Liver (tissue), 8 donors: ENCODE measurements at regions not wholly inside any gene's neighbourhood (a gene's known extent, or its start where the extent isn't known, plus 50 kb on each side); places are given as distances from the start of the nearest gene placed in this dataset.
A peak's percentile ranks its signal among the peaks of the same experiment; 100 is the strongest.

Experiments used
- DNase-seq: peaks from one replicate; pipeline ENCODE4 v3.0.0-alpha.2; 2017; ENCODE audit warnings: low spot score
- H3K27ac ChIP-seq, 2 donors: one replicate each; pipeline ENCODE4 v1.7.0; 2013; ENCODE audit warnings: inconsistent platforms in 2 of 2, low read length in 2 of 2, control low read depth in 1 of 2, low read depth in 1 of 2, mild to moderate bottlenecking in 1 of 2
- H3K27me3 ChIP-seq, 4 donors: one replicate each; pipeline versions ENCODE4 v1.6.1 to v1.7.0; 2013; ENCODE audit warnings: low read length in 3 of 4, inconsistent platforms in 1 of 4, mild to moderate bottlenecking in 1 of 4, moderate library complexity in 1 of 4; ENCODE audit not compliant: control insufficient read depth in 4 of 4, insufficient read depth in 4 of 4
- H3K36me3 ChIP-seq, 4 donors: one replicate each; pipeline versions ENCODE4 v1.6.1 to v1.7.0; 2013; ENCODE audit warnings: low read length in 3 of 4, mild to moderate bottlenecking in 3 of 4, low read depth in 1 of 4, moderate library complexity in 1 of 4; ENCODE audit not compliant: control insufficient read depth in 4 of 4, insufficient read depth in 3 of 4
- H3K4me1 ChIP-seq, 4 donors: one replicate each; pipeline versions ENCODE4 v1.6.1 to v1.7.0; 2013; ENCODE audit warnings: low read length in 3 of 4, mild to moderate bottlenecking in 3 of 4, moderate library complexity in 1 of 4; ENCODE audit not compliant: control insufficient read depth in 4 of 4, insufficient read depth in 4 of 4
- H3K4me3 ChIP-seq, 3 donors: one replicate each; pipeline versions ENCODE4 v1.6.1 to v1.7.0; 2013; ENCODE audit warnings: low read length in 3 of 3, control low read depth in 1 of 3, low read depth in 1 of 3, mild to moderate bottlenecking in 1 of 3
- H3K9ac ChIP-seq, 2 donors: one replicate each; pipeline ENCODE4 v1.7.0; 2013; ENCODE audit warnings: low read length in 2 of 2, mild to moderate bottlenecking in 2 of 2, moderate library complexity in 2 of 2, control low read depth in 1 of 2, low read depth in 1 of 2
- H3K9me3 ChIP-seq, 4 donors: one replicate each; pipeline versions ENCODE4 v1.6.1 to v1.7.0; 2013; ENCODE audit warnings: low read length in 3 of 4; ENCODE audit not compliant: control insufficient read depth in 4 of 4
- ATF3 ChIP-seq: IDR thresholded peaks from 2 replicates; pipeline ENCODE4 v1.6.1; 2016; ENCODE audit warnings: antibody characterized with exemption
- CTCF ChIP-seq: fragments of 150-350 bp; IDR thresholded peaks from 2 replicates; pipeline ENCODE4 v1.5.1; 2017; ENCODE audit warnings: improper control_type of control experiment, low read depth, low read length; ENCODE audit not compliant: missing input control
- EGR1 ChIP-seq, 2 donors: IDR thresholded peaks; 2 replicates each; pipeline ENCODE4 v1.6.1; 2016 to 2018; ENCODE audit warnings: antibody characterized with exemption in 2 of 2, low read depth in 2 of 2
- FOXA2 ChIP-seq: IDR thresholded peaks from 2 replicates; pipeline ENCODE4 v1.6.1; 2016; ENCODE audit warnings: antibody characterized with exemption
- GABPA ChIP-seq, 2 donors: IDR thresholded peaks in 1 of 2; conservative IDR thresholded peaks in 1 of 2; 2 replicates each; pipeline ENCODE4 v1.6.1; 2016; ENCODE audit warnings: antibody characterized with exemption in 2 of 2, mild to moderate bottlenecking in 1 of 2, moderate library complexity in 1 of 2
- HNF4G ChIP-seq: IDR thresholded peaks from 2 replicates; pipeline ENCODE4 v1.6.1; 2016; ENCODE audit warnings: antibody characterized with exemption
- JUND ChIP-seq, 2 donors: IDR thresholded peaks; 2 replicates each; pipeline ENCODE4 v1.6.1; 2016; ENCODE audit warnings: antibody characterized with exemption in 2 of 2
- MAX ChIP-seq: IDR thresholded peaks from 2 replicates; pipeline ENCODE4 v1.6.1; 2016; ENCODE audit warnings: antibody characterized with exemption
- NR2F2 ChIP-seq: IDR thresholded peaks from 2 replicates; pipeline ENCODE4 v1.6.1; 2016; ENCODE audit warnings: antibody characterized with exemption
- RAD21 ChIP-seq, 2 donors: IDR thresholded peaks; 2 replicates each; pipeline ENCODE4 v1.6.1; 2016; ENCODE audit warnings: antibody characterized with exemption in 2 of 2, mild to moderate bottlenecking in 2 of 2
- REST ChIP-seq: IDR thresholded peaks from 2 replicates; pipeline ENCODE4 v1.6.1; 2016; ENCODE audit warnings: antibody characterized with exemption, mild to moderate bottlenecking
- RXRA ChIP-seq, 2 donors: IDR thresholded peaks; 2 replicates each; pipeline ENCODE4 v1.6.1; 2017 to 2018; ENCODE audit warnings: antibody characterized with exemption in 2 of 2, mild to moderate bottlenecking in 1 of 2
- SP1 ChIP-seq: IDR thresholded peaks from 2 replicates; pipeline ENCODE4 v1.6.1; 2018; ENCODE audit warnings: antibody characterized with exemption, mild to moderate bottlenecking
- TAF1 ChIP-seq: conservative IDR thresholded peaks from 2 replicates; pipeline ENCODE4 v1.6.1; 2016; ENCODE audit warnings: antibody characterized with exemption, mild to moderate bottlenecking
- YY1 ChIP-seq: IDR thresholded peaks from 2 replicates; pipeline ENCODE4 v1.6.1; 2016; ENCODE audit warnings: antibody characterized with exemption, mild to moderate bottlenecking
- WGBS: extraction: QIAGEN DNeasy Blood & Tissue Kit; methylation state at CpG from one replicate; pipeline ENCODE4 v1.1.7; 2013; 5-methylcytosine and 5-hydroxymethylcytosine counted together
- donor health status: healthy.
- donor health status: healthy.
- donor health status: healthy.
- donor health status: healthy.
- donor health status: healthy.

GRCh38 chr13:44243198-44243857 lies 130.3 kb upstream of the SERP2 start:
- 77% methylated on average over 11 of the region's 11 CpGs for WGBS
- Histone ChIP-seq H3K27me3 (no peaks in the 10 kb centered on the region), H3K36me3 (no peaks in the 10 kb centered on the region), H3K4me1 (peaks cover 0 to 3% (median 0%) of the 10 kb centered on the region in 4 donors), H3K27ac (no peak overlapping the region), H3K9ac (no peak overlapping the region), H3K9me3 (no peaks in the 10 kb centered on the region), H3K4me3 (no peak overlapping the region)
- TF ChIP-seq GABPA (IDR thresholded peaks at IDR 0.05 in 1 of 2, conservative IDR thresholded peaks at IDR 0.05 in 1 of 2) (no peak), SP1 (no peak), RAD21 (IDR thresholded peaks at IDR 0.05) (peak; percentile 19 to 56)
- peak; percentile 52 for DNase-seq

GRCh38 chr13:44244288-44244687 lies 129.3 kb upstream of the SERP2 start:
- H3K9ac ChIP-seq: no peak overlapping the region
- H3K4me3 ChIP-seq: no peak overlapping the region
- H3K27me3 ChIP-seq: no peaks in the 10 kb centered on the region
- peaks cover 0 to 3% (median 0%) of the 10 kb centered on the region in 4 donors for H3K4me1 ChIP-seq
- DNase-seq: no peak
- TF ChIP-seq RAD21 (IDR thresholded peaks at IDR 0.05) (no peak), FOXA2 (no peak), CTCF (no peak), REST (no peak), JUND (IDR thresholded peaks at IDR 0.05) (no peak), ATF3 (no peak), YY1 (no peak), MAX (no peak), EGR1 (IDR thresholded peaks at IDR 0.05; ENCODE audit: low read depth in 2 of 2) (no peak), RXRA (IDR thresholded peaks at IDR 0.05) (no peak), TAF1 (no peak), NR2F2 (no peak), SP1 (no peak), HNF4G (no peak)
- no peaks in the 10 kb centered on the region for H3K36me3 ChIP-seq
- H3K9me3 ChIP-seq: no peaks in the 10 kb centered on the region
- 87% methylated on average over 6 of the region's 6 CpGs for WGBS
- no peak overlapping the region for H3K27ac ChIP-seq
